WTC11 (cell line): ENCODE measurements at regions not wholly inside any gene's neighbourhood (a gene's known extent, or its start where the extent isn't known, plus 50 kb on each side); places are given as distances from the start of the nearest gene placed in this dataset.
A peak's percentile ranks its signal among the peaks of the same experiment; 100 is the strongest.

Source experiments
- ATAC-seq: fragments of 200-7000 bp; cut with Tn5 transposase; 2 replicates; pipeline ENCODE4 v1.10.0; 2021; ENCODE audit warnings: mild to moderate bottlenecking, moderate library complexity
- CTCF ChIA-PET: fragments of 300-600 bp; sonication (Branson Sonifier 250); formaldehyde crosslinking; loops from one replicate; lab custom pipeline; 2021; ENCODE audit warnings: antibody characterized with exemption; lab: Charles Lee
- POLR2A ChIA-PET: fragments of 350-600 bp; sonication (Branson Sonifier 250); formaldehyde crosslinking; loops from one replicate; lab custom pipeline; 2021; ENCODE audit warnings: antibody characterized with exemption; lab: Charles Lee
- DNase-seq: peaks from one replicate; pipeline ENCODE4 v3.0.0; 2021; ENCODE audit warnings: low spot score
- H3K27ac Mint-ChIP-seq: 2 replicates; pipeline ENCODE4 v1.8.0; 2021; ENCODE audit warnings: mixed read lengths
- H3K27me3 Mint-ChIP-seq: 2 replicates; pipeline ENCODE4 v1.8.0; 2021; ENCODE audit warnings: low read depth, mild to moderate bottlenecking, moderate library complexity, mixed read lengths
- H3K36me3 Mint-ChIP-seq: 2 replicates; pipeline ENCODE4 v1.8.0; 2021; ENCODE audit warnings: mixed read lengths
- H3K4me1 Mint-ChIP-seq: 2 replicates; pipeline ENCODE4 v1.8.0; 2022; ENCODE audit warnings: mixed read lengths
- H3K4me3 Mint-ChIP-seq: 2 replicates; pipeline ENCODE4 v1.8.0; 2021; ENCODE audit warnings: mild to moderate bottlenecking, moderate library complexity, mixed read lengths
- H3K9me3 Mint-ChIP-seq: 2 replicates; pipeline ENCODE4 v1.8.0; 2021; ENCODE audit warnings: mixed read lengths
- CREM ChIP-seq: sonication (generic); formaldehyde crosslinking; IDR thresholded peaks from 2 replicates; pipeline ENCODE4 v1.8.1; 2022; ENCODE audit warnings: mild to moderate bottlenecking, missing genetic modification reagents, moderate library complexity
- EMX1 ChIP-seq: fragments of 250-450 bp; sonication (Bioruptor Pico); IDR thresholded peaks from 2 replicates; pipeline ENCODE4 v1.8.0; 2021; ENCODE audit warnings: mild to moderate bottlenecking
- GRHL2 ChIP-seq: fragments of 250-450 bp; sonication (Bioruptor Pico); IDR thresholded peaks from 2 replicates; pipeline ENCODE4 v1.8.0; 2022; ENCODE audit warnings: mild to moderate bottlenecking, moderate library complexity; ENCODE audit not compliant: insufficient replicate concordance, severe bottlenecking
- NR1H2 ChIP-seq: sonication (generic); formaldehyde crosslinking; IDR thresholded peaks from 2 replicates; pipeline ENCODE4 v1.9.0; 2021; ENCODE audit warnings: mild to moderate bottlenecking, moderate library complexity, missing genetic modification reagents
- NR3C1 ChIP-seq: sonication (generic); formaldehyde crosslinking; conservative IDR thresholded peaks from 2 replicates; pipeline ENCODE4 v1.8.1; 2023; ENCODE audit warnings: low read depth, mild to moderate bottlenecking, missing genetic modification reagents
- PRDM15 ChIP-seq: sonication (generic); formaldehyde crosslinking; IDR thresholded peaks from 2 replicates; pipeline ENCODE4 v1.8.0; 2022; ENCODE audit warnings: missing genetic modification reagents
- SMAD3 ChIP-seq: sonication (generic); formaldehyde crosslinking; IDR thresholded peaks from 2 replicates; pipeline ENCODE4 v1.8.0; 2022; ENCODE audit warnings: missing genetic modification reagents, mild to moderate bottlenecking, borderline replicate concordance
- SOX15 ChIP-seq: fragments of 250-450 bp; sonication (Bioruptor Pico); IDR thresholded peaks from 2 replicates; pipeline ENCODE4 v1.9.0; 2021; ENCODE audit warnings: mild to moderate bottlenecking
- TEAD4 ChIP-seq: sonication (generic); formaldehyde crosslinking; IDR thresholded peaks from 2 replicates; pipeline ENCODE4 v1.8.0; 2022; ENCODE audit warnings: mild to moderate bottlenecking, missing genetic modification reagents
- TP53 ChIP-seq: sonication (generic); formaldehyde crosslinking; IDR thresholded peaks from 2 replicates; pipeline ENCODE4 v1.8.1; 2023; ENCODE audit warnings: mild to moderate bottlenecking, missing genetic modification reagents
- ZNF121 ChIP-seq: sonication (generic); formaldehyde crosslinking; IDR thresholded peaks from 2 replicates; pipeline ENCODE4 v1.8.0; 2023; ENCODE audit warnings: missing genetic modification reagents
- ZSCAN18 ChIP-seq: fragments of 250-450 bp; sonication (Bioruptor Pico); IDR thresholded peaks from 2 replicates; pipeline ENCODE4 v2.1.2; 2022; ENCODE audit warnings: mild to moderate bottlenecking, moderate library complexity
- TF ChIP-seq, protein P1 (sequence below): sonication (generic); formaldehyde crosslinking; IDR thresholded peaks from 2 replicates; pipeline ENCODE4 v1.8.0; 2022; ENCODE audit warnings: mild to moderate bottlenecking, missing genetic modification reagents
- TF ChIP-seq, protein P2 (sequence below): fragments of 250-450 bp; sonication (Bioruptor Pico); IDR thresholded peaks from 2 replicates; pipeline ENCODE4 v1.9.0; 2021; ENCODE audit warnings: mild to moderate bottlenecking
- TF ChIP-seq, protein P3 (sequence below): fragments of 250-450 bp; sonication (Bioruptor Pico); IDR thresholded peaks from 2 replicates; pipeline ENCODE4 v1.9.0; 2021; ENCODE audit warnings: moderate library complexity, mild to moderate bottlenecking, inconsistent platforms, borderline replicate concordance
- TF ChIP-seq, protein P4 (sequence below): sonication (generic); formaldehyde crosslinking; IDR thresholded peaks from 2 replicates; pipeline ENCODE4 v1.8.1; 2022; ENCODE audit warnings: missing genetic modification reagents, borderline replicate concordance

DNA sequence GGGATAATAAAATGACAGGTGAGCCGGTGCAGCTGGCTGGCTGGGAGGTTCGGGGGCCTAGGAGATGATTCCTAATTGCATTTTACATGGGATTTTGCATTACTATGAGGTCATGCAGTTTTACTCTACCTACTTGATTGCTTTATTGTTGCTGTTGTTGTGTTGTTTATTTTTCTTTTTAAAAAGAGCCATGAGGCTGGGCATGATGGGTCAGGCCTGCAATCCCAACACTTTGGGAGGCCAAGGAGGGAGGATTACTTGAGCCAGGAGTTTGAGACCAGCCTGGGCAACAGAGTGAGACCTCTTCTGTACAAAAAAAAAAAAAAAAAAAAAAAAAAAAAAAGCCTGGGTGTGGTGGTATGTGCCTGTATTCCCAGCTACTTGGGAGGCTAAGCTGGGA is 104.8 kb downstream of the GJA1 start:
- no peak for DNase-seq
- H3K27ac Mint-ChIP-seq: peak overlapping the region; percentile 46; the same call in 1 of the 2 replicates
- H3K4me3 Mint-ChIP-seq: no peak overlapping the region
- H3K4me1 Mint-ChIP-seq: peaks cover 25% of the 10 kb centered on the region
- no peak; the same call in 1 of the 2 replicates for ATAC-seq
- H3K36me3 Mint-ChIP-seq: no peaks in the 10 kb centered on the region; the same call in 1 of the 2 replicates
- ChIA-PET POLR2A (interaction anchor here (0.6 kb wide), 1 partner anchor 105 kb away, joined by 3 read pairs; the partner anchor contains the start of gene GJA1), CTCF (no interaction called here)
- H3K27me3 Mint-ChIP-seq: no peaks in the 10 kb centered on the region
- no peaks in the 10 kb centered on the region for H3K9me3 Mint-ChIP-seq
- TF ChIP-seq ZNF121 (CRISPR knock-in tag) (peak; percentile 85), ZSCAN18 (CRISPR knock-in tag) (no peak), NR1H2 (CRISPR knock-in tag) (no peak)
- TF ChIP-seq, protein P1, sequence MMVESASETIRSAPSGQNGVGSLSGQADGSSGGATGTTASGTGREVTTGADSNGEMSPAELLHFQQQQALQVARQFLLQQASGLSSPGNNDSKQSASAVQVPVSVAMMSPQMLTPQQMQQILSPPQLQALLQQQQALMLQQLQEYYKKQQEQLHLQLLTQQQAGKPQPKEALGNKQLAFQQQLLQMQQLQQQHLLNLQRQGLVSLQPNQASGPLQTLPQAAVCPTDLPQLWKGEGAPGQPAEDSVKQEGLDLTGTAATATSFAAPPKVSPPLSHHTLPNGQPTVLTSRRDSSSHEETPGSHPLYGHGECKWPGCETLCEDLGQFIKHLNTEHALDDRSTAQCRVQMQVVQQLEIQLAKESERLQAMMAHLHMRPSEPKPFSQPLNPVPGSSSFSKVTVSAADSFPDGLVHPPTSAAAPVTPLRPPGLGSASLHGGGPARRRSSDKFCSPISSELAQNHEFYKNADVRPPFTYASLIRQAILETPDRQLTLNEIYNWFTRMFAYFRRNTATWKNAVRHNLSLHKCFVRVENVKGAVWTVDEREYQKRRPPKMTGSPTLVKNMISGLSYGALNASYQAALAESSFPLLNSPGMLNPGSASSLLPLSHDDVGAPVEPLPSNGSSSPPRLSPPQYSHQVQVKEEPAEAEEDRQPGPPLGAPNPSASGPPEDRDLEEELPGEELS (CRISPR knock-in tag): peak; percentile 97

DNA sequence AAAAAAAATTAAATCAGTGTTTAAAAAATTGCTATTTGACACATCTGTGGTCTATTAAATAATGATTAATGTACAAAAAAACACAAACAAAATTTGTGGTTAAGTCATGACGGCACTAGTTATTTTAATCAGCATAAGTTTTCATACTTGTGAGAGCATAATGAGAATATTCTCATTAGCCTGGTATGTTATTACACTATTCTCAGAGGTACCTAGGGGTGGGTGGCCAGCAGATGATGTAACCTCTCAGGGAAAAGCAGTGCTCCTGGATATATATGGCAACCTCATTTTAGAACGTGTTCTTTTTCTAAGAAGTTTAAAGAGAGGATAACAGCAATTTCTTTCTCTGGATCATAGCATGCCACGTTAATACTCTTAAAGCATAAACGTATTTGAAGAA is 109.2 kb downstream of the GJA1 start:
- TF ChIP-seq SOX15 (no peak), TP53 (CRISPR knock-in tag) (no peak), CREM (no peak), GRHL2 (CRISPR knock-in tag) (no peak), SMAD3 (CRISPR knock-in tag) (no peak), NR3C1 (CRISPR knock-in tag) (no peak), EMX1 (no peak), PRDM15 (CRISPR knock-in tag) (no peak), TEAD4 (no peak)
- TF ChIP-seq, protein P2, sequence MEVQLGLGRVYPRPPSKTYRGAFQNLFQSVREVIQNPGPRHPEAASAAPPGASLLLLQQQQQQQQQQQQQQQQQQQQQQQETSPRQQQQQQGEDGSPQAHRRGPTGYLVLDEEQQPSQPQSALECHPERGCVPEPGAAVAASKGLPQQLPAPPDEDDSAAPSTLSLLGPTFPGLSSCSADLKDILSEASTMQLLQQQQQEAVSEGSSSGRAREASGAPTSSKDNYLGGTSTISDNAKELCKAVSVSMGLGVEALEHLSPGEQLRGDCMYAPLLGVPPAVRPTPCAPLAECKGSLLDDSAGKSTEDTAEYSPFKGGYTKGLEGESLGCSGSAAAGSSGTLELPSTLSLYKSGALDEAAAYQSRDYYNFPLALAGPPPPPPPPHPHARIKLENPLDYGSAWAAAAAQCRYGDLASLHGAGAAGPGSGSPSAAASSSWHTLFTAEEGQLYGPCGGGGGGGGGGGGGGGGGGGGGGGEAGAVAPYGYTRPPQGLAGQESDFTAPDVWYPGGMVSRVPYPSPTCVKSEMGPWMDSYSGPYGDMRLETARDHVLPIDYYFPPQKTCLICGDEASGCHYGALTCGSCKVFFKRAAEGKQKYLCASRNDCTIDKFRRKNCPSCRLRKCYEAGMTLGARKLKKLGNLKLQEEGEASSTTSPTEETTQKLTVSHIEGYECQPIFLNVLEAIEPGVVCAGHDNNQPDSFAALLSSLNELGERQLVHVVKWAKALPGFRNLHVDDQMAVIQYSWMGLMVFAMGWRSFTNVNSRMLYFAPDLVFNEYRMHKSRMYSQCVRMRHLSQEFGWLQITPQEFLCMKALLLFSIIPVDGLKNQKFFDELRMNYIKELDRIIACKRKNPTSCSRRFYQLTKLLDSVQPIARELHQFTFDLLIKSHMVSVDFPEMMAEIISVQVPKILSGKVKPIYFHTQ (CRISPR knock-in tag): no peak
- TF ChIP-seq, protein P3, sequence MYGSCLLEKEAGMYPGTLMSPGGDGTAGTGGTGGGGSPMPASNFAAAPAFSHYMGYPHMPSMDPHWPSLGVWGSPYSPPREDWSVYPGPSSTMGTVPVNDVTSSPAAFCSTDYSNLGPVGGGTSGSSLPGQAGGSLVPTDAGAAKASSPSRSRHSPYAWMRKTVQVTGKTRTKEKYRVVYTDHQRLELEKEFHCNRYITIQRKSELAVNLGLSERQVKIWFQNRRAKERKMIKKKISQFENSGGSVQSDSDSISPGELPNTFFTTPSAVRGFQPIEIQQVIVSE (CRISPR knock-in tag): no peak
- TF ChIP-seq, protein P4, sequence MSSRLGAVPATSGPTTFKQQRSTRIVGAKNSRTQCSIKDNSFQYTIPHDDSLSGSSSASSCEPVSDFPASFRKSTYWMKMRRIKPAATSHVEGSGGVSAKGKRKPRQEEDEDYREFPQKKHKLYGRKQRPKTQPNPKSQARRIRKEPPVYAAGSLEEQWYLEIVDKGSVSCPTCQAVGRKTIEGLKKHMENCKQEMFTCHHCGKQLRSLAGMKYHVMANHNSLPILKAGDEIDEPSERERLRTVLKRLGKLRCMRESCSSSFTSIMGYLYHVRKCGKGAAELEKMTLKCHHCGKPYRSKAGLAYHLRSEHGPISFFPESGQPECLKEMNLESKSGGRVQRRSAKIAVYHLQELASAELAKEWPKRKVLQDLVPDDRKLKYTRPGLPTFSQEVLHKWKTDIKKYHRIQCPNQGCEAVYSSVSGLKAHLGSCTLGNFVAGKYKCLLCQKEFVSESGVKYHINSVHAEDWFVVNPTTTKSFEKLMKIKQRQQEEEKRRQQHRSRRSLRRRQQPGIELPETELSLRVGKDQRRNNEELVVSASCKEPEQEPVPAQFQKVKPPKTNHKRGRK (CRISPR knock-in tag): no peak
- ChIA-PET CTCF (no interaction called here), POLR2A (no interaction called here)
- Mint-ChIP-seq H3K4me1 (peaks cover 16% of the 10 kb centered on the region), H3K4me3 (no peak overlapping the region), H3K27ac (no peak overlapping the region), H3K27me3 (no peaks in the 10 kb centered on the region), H3K36me3 (no peaks in the 10 kb centered on the region; the same call in 1 of the 2 replicates), H3K9me3 (no peaks in the 10 kb centered on the region)
- DNase-seq (no peak), ATAC-seq (no peak)
